ENCODE measurements at regions not wholly inside any gene's neighbourhood (a gene's known extent, or its start where the extent isn't known, plus 50 kb on each side); places are given as distances from the start of the nearest gene placed in this dataset.
"Not testable (repeated sequence)": the region's sequence is repeated elsewhere in the genome, so short reads cannot be mapped to it uniquely, and the experiment has no call there.

GRCh38 chr13:54004026-54004699 is 975.5 kb downstream of the OLFM4 start:
- DNase-seq (ENCODE audit: low read depth in 2 of 2), result no peak
- H3K4me3 ChIP-seq (replicated peaks in 1 of 2; ENCODE audit: low read depth in 2 of 2, low read length in 2 of 2), result no peak overlapping the region
- no peak for TF ChIP-seq CTCF (IDR thresholded peaks at IDR 0.05; ENCODE audit: low read depth, low read length)

- no peak for TF ChIP-seq CTCF (IDR thresholded peaks at IDR 0.05; ENCODE audit: low read depth, low read length)
- no peak for DNase-seq (ENCODE audit: low read depth in 2 of 2)
- H3K4me3 ChIP-seq (replicated peaks in 1 of 2; ENCODE audit: low read depth in 2 of 2, low read length in 2 of 2), result no peak overlapping the region
Observed at GRCh38 chr13:54016542-54016941, 987.9 kb downstream of the OLFM4 start.

GRCh38 chr13:54018485-54018884 is 989.9 kb downstream of the OLFM4 start:
- no peak for DNase-seq (ENCODE audit: low read depth in 2 of 2)
- no peak for TF ChIP-seq CTCF (IDR thresholded peaks at IDR 0.05; ENCODE audit: low read depth, low read length)
- no peak overlapping the region for H3K4me3 ChIP-seq (replicated peaks in 1 of 2; ENCODE audit: low read depth in 2 of 2, low read length in 2 of 2)

GRCh38 chr13:54029226-54029625 is 1000.6 kb downstream of the OLFM4 start:
- peak in 1 of 2 donors; percentile 4 for DNase-seq (ENCODE audit: low read depth in 2 of 2)
- H3K4me3 ChIP-seq (replicated peaks in 1 of 2; ENCODE audit: low read depth in 2 of 2, low read length in 2 of 2), result no peak overlapping the region
- no peak for TF ChIP-seq CTCF (IDR thresholded peaks at IDR 0.05; ENCODE audit: low read depth, low read length)

GRCh38 chr13:54029720-54030119 is 1001.1 kb downstream of the OLFM4 start:
- DNase-seq (ENCODE audit: low read depth in 2 of 2), result no peak
- no peak overlapping the region for H3K4me3 ChIP-seq (replicated peaks in 1 of 2; ENCODE audit: low read depth in 2 of 2, low read length in 2 of 2)
- no peak for TF ChIP-seq CTCF (IDR thresholded peaks at IDR 0.05; ENCODE audit: low read depth, low read length)

GRCh38 chr13:54033323-54033861 is 1004.8 kb downstream of the OLFM4 start:
- TF ChIP-seq CTCF (IDR thresholded peaks at IDR 0.05; ENCODE audit: low read depth, low read length), result no peak
- no peak overlapping the region for H3K4me3 ChIP-seq (replicated peaks in 1 of 2; ENCODE audit: low read depth in 2 of 2, low read length in 2 of 2)
- DNase-seq (ENCODE audit: low read depth in 2 of 2), result no peak

- no peak for TF ChIP-seq CTCF (IDR thresholded peaks at IDR 0.05; ENCODE audit: low read depth, low read length)
- H3K4me3 ChIP-seq (replicated peaks in 1 of 2; ENCODE audit: low read depth in 2 of 2, low read length in 2 of 2), result no peak overlapping the region
- DNase-seq (ENCODE audit: low read depth in 2 of 2), result no peak
Observed at GRCh38 chr13:54034047-54034446, 1005.4 kb downstream of the OLFM4 start.

GRCh38 chr13:54057416-54057815 is 1028.8 kb downstream of the OLFM4 start:
- DNase-seq (ENCODE audit: low read depth in 2 of 2); H3K4me3 ChIP-seq (replicated peaks in 1 of 2; ENCODE audit: low read depth in 2 of 2, low read length in 2 of 2): not testable (repeated sequence)

GRCh38 chr13:54069958-54070357 is 1041.3 kb downstream of the OLFM4 start:
- not testable (repeated sequence) for DNase-seq (ENCODE audit: low read depth in 2 of 2); H3K4me3 ChIP-seq (replicated peaks in 1 of 2; ENCODE audit: low read depth in 2 of 2, low read length in 2 of 2)

All from cardiac fibroblast (primary cell).